ENCODE measurements at regions not wholly inside any gene's neighbourhood (a gene's known extent, or its start where the extent isn't known, plus 50 kb on each side); places are given as distances from the start of the nearest gene placed in this dataset.

- Histone ChIP-seq H4K5ac (ENCODE audit: insufficient read length, low read depth, low read length) (no peak overlapping the region), H4K91ac (replicated peaks; ENCODE audit: insufficient read length, low read length) (no peak overlapping the region), H4K8ac (ENCODE audit: extremely low read depth, insufficient read depth, low read length) (no peak overlapping the region), H3K9ac (replicated peaks in 1 of 4; ENCODE audit: extremely low read depth in 1 of 4, low read depth in 3 of 4, low read length in 3 of 4) (no peak overlapping the region), H3K27me3 (replicated peaks in 1 of 4; ENCODE audit: control insufficient read depth in 3 of 4, extremely low read depth in 1 of 4, insufficient read depth in 3 of 4, low read length in 3 of 4) (no peaks in the 10 kb centered on the region), H3K27ac (ENCODE audit: low read depth, low read length) (no peak overlapping the region), H3K23me2 (ENCODE audit: low read depth, low read length) (no peaks in the 10 kb centered on the region), H2BK20ac (ENCODE audit: low read length) (no peak overlapping the region), H2BK120ac (replicated peaks; ENCODE audit: low read depth, low read length) (no peak overlapping the region), H3K4me3 (ENCODE audit: extremely low read depth in 1 of 4, insufficient read depth in 2 of 4, low read depth in 3 of 4, low read length in 4 of 4) (no peak overlapping the region), H3K4ac (replicated peaks; ENCODE audit: insufficient read length, low read depth, low read length) (no peak overlapping the region), H3K23ac (ENCODE audit: insufficient read length) (no peak overlapping the region), H3K79me2 (ENCODE audit: control insufficient read depth in 1 of 2, insufficient read depth in 2 of 2, low read length in 2 of 2) (no peaks in the 10 kb centered on the region), H3K4me1 (replicated peaks in 1 of 4; ENCODE audit: control insufficient read depth in 3 of 4, insufficient read depth in 4 of 4, low read length in 3 of 4) (no peaks in the 10 kb centered on the region), H3K9me3 (ENCODE audit: insufficient read depth in 2 of 2, low read depth in 1 of 2, low read length in 1 of 2) (no peaks in the 10 kb centered on the region), H3K14ac (ENCODE audit: insufficient read length) (no peak overlapping the region), H3K36me3 (ENCODE audit: control insufficient read depth in 2 of 4, insufficient read depth in 4 of 4, low read length in 3 of 4) (no peaks in the 10 kb centered on the region), H4K20me1 (replicated peaks in 1 of 2; ENCODE audit: control insufficient read depth in 1 of 2, insufficient read depth in 2 of 2, low read length in 2 of 2) (no peaks in the 10 kb centered on the region), H2BK15ac (ENCODE audit: low read length) (no peak overlapping the region), H2BK12ac (ENCODE audit: low read depth, low read length) (no peak overlapping the region), H3K56ac (replicated peaks; ENCODE audit: insufficient read length, low read depth, low read length) (no peak overlapping the region), H3K4me2 (ENCODE audit: insufficient read depth in 1 of 2, low read depth in 2 of 2, low read length in 2 of 2) (no peak overlapping the region), H2AK5ac (ENCODE audit: low read depth, low read length) (no peak overlapping the region), H2AFZ (ENCODE audit: low read length) (no peak overlapping the region), H2BK5ac (ENCODE audit: low read depth, low read length) (no peak overlapping the region), H3K18ac (ENCODE audit: extremely low read depth, low read length) (no peak overlapping the region), H3K79me1 (ENCODE audit: low read depth, low read length) (no peaks in the 10 kb centered on the region)
- FAIRE-seq (no peak), DNase-seq (ENCODE audit: low read depth in 1 of 2, low spot score in 2 of 2) (no peak)
- TF ChIP-seq PHF8 (conservative IDR thresholded peaks at IDR 0.05; ENCODE audit: low read depth, low read length) (no peak), CREB1 (IDR thresholded peaks at IDR 0.05) (no peak), BCL11A (IDR thresholded peaks at IDR 0.05; ENCODE audit: low read depth in 2 of 2, low read length in 2 of 2) (no peak), KDM5A (IDR thresholded peaks at IDR 0.05; ENCODE audit: low read length) (no peak), MAFK (IDR thresholded peaks at IDR 0.05; ENCODE audit: low read depth, low read length) (no peak)
- POLR2A ChIA-PET (ENCODE audit: partially characterized antibody), result no interaction called here
- CTCF ChIA-PET (ENCODE audit: partially characterized antibody), result no interaction called here
Measured at GRCh38 chr7:46990761-46991160, 591.1 kb downstream of the TNS3 start.

All from H1 (cell line).